ENCODE measurements at regions not wholly inside any gene's neighbourhood (a gene's known extent, or its start where the extent isn't known, plus 50 kb on each side); places are given as distances from the start of the nearest gene placed in this dataset.

DNA sequence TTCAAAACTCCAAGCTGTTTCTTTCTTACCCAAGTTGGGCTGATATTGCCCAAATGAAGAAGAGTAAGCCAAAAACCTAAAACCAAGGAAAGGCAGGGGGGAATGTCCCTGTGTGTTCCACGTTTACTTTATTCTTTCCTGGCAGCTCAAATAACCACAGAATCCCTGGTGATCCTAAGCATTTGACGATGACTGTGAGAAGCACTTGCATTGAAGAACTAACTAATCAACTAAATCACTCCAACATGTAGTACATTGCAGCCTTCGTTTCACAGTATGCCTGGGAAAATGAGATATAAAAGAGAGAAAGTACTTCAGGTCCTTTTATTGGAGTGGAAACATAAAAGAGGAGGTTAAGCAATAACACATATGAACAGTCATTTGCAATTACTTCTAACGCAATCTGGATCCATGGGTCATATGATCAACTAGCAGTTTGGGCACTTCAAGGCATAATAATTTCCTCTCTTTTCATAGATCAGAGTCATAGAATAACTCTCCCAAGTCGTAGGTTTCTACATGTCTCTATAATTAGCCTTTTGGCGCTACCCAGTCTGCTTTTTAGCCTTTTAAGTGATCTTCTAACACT is 338.4 kb downstream of the TMEM167A start:
- TF ChIP-seq CTCF (IDR thresholded peaks at IDR 0.05) (no peak), POLR2AphosphoS5 (IDR thresholded peaks at IDR 0.05) (no peak)

Data from transverse colon (tissue), 4 donors.